ENCODE measurements at regions not wholly inside any gene's neighbourhood (a gene's known extent, or its start where the extent isn't known, plus 50 kb on each side); places are given as distances from the start of the nearest gene placed in this dataset.

GRCh38 chr7:46233585-46234329, 312.7 kb upstream of the IGFBP3 start:
- DNase-seq (ENCODE audit: low spot score) = no peak

GRCh38 chr7:46230990-46231305, 309.9 kb upstream of the IGFBP3 start:
- no peak for DNase-seq (ENCODE audit: low spot score)

GRCh38 chr7:46230298-46230989, 309.4 kb upstream of the IGFBP3 start:
- no peak for DNase-seq (ENCODE audit: low spot score)

GRCh38 chr7:46229409-46229808, 308.3 kb upstream of the IGFBP3 start:
- no peak for DNase-seq (ENCODE audit: low spot score)

DNA sequence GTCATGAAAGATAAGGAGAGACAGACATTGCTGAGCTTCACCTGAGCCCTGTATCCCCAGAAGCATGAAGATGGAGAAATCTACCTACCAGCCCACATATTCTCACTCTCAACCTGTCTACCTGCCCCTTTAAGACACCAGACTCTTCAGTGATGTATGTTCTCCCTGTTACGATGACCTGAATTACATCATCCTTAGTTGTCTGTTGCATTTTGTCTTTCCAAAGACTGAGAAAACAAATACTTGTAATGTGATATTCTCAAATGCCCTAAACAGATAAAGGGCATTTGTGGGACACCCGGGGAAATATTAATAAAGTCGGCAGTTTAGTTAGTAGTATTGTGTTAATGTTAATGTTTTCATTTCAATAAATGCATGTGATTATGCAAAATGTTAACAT, 305.8 kb upstream of the IGFBP3 start:
- DNase-seq (ENCODE audit: low spot score) = no peak

DNA sequence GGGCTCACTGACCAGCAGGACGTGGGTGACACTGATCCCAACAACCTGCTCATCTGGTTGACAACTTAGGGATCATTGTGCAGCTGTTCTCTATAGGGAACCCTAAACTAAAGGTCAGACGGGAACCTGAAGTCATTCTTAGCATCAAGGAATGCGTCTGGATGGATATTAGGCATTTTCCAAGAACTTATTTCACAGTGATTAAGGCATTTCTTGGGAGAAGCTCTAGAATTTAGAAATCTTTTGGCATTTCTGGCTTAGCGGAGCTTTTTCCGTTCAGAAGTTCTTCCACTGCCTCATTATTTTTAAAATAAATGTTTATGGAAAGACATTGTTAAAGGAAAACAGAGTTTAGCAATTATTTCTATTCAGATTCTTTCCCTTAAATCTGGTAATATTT, 303.3 kb upstream of the IGFBP3 start:
- DNase-seq (ENCODE audit: low spot score) = no peak

DNA sequence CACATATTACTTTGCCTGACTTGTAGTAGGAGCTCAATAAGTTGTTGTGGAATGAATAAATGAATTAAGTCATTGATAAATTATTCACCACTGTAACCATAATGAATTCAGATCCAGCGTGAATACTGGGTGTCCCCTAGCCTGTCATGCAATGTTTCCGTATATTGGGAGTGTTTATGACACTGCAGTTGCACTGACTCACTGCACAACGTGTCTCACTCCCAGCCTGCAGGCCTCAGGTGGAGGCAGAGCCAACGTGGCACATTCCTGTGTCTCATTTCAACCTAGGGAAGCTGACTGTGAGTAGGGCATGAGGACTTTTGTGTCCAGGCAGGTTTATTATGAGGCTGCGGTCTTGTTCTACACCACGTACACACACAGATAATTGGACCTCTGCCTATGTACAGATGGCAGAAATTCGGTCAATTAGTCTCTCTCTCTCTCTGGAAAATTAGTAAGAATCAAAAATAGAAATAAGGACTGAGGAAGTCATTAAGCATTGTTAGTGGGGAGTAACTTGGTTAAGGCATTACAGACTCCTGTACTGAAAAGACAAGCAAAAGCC, 299.1 kb upstream of the IGFBP3 start:
- no peak for DNase-seq (ENCODE audit: low spot score)

DNA sequence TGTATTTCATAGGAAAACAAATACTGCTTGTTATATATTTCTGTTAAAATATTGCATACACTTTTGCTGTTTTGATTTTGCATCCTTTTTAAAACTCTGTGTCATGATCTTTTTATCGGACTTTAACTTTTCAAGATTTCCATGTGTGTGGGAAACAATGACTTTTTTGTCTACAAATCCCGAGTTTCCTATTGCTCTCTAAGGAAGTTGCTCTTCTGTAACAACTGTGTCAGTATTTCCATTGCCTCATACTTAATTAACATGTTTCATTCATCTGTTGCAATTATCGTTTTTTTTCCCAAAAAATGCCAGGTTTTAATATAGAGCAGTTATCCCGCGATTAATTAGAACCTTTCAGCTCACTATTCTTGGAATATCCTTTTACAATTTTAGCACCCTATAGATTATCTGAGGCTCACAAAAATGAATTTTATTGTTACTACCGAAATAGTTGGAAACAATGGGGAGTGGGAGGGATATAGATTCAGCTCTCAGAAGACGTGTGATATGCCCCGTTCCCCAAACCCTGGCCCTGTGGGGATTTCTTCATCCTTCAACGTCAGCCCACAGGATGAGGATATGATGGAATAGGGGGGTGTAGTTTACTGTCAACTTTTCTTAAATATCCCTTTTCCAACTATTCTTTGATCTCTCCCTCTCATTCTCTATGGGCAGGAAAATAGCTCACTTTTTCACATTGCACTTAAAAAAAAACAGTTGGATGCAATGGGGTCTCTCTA, 297.6 kb upstream of the IGFBP3 start:
- DNase-seq (ENCODE audit: low spot score) = no peak

DNA sequence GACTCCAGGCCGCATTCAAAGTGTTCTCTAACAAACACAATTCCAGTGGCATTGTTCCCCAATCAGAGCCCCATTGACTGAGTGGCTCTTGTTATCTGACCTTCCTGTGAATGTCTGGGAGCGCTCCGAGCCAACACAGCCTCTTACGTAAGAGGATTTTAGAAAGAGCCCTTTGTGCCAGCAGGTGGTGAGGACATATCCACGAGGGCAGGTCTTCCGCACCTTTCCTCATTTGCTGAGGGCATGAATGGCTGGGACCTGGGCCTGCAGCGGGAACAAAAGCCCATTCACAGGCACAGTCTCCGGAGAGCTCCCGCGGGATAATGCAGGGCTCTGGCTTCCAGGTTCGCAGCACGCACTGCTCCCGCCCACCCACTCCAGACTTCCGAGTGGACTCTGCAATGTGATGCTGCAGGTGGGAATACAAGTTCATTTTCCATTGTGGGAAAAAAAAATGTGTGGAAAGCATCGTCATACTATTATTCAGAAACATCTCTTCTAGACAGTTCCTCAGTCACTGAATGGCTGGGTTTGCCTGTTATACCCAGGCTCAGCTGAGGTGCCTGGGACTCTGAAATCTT, 295.0 kb upstream of the IGFBP3 start:
- no peak for DNase-seq (ENCODE audit: low spot score)

- no peak for DNase-seq (ENCODE audit: low spot score)
These were observed 293.5 kb upstream of the IGFBP3 start for GRCh38 chr7:46214526-46214925.

- no peak for DNase-seq (ENCODE audit: low spot score)
These were observed 292.1 kb upstream of the IGFBP3 start for GRCh38 chr7:46213154-46213537.

DNA sequence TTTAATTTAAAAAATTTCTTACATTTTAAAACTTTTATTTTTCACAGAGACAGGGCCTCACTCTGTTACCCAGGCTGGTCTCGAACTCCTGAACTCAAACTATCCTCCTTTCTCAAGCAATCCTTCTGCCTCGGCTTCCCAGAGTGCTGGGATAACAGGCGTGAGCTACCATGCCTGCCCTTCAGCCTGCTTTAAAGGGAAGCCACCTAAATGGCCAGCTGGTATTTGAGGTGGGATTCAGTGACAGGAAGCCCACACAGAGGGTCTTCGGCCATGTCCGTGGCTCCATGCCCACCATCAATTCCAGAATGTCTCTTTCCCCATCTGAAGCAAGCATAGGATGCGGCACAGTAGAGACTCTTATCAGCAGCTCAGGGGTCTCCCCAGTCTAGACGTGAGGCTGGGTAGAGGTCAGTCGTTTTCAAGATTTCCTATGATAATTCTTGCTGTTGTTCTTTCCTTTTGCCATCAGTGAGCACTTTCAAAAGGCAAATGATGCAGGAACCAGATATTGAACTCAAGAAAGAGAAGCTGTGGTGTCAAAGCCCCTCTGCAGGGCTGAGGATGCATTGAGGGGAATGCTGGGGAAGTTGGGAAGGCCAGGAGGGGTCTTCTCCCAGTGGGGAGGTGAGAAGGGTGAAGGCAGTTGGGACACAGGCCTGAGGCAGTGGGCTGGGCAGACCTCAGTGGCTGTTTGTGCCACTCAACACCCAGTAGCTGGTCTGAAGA, 291.5 kb upstream of the IGFBP3 start:
- no peak for DNase-seq (ENCODE audit: low spot score)

DNA sequence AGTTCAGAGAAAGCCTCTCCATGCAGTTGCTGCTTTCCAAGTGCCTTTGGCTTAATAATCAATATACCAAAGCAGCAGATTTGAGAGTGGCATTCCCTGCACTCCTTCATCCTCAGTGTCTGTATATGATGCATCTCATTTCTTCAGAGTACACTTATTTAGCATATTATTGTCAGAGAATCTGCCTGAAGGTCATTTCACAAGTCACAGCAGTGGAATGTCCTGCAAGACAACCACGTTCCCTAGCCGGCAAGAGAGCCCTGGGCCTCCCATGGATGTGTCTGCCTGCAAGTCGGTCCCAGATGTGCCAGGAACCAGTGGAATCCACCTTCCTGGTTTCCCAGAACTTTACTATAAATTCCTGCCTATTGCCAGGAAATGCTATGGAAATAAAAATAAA, 289.4 kb upstream of the IGFBP3 start:
- DNase-seq (ENCODE audit: low spot score) = no peak

DNA sequence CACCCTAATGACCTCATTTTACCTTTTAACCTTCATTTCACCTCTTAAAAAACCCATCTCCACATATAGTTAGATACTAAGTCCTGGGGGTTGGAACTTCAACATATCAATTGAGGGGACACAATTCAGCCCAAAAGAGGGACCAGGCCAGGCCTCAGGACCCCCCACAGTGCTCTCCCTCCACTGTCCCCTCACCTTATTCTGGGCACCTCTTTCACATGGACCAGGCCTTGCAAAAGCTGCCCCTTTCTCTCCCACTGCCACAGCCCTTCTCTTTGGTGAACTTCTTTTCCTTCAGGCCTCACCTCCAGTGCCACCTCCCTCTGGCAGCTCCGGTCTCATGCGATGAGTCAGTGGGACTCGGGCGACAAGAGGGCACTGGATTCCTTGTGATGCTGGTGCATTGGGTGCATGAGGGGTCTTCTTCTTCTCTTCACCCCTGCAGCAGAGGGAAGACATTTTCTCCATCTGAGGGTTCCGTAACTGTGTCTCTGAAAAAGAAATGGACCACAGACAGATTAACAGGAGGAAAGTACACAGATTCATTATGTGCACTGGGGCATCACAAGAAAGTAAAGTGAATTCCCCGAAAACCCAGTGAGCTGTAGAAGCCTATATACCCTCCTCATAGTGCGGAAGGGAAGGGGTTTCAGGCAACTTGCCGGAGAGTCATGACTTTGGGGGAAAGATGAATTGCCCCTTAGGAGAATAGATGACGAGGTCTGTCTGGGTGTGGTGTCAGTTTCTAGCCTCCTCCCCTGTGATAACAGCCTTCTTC, 288.7 kb upstream of the IGFBP3 start:
- no peak for DNase-seq (ENCODE audit: low spot score)

DNA sequence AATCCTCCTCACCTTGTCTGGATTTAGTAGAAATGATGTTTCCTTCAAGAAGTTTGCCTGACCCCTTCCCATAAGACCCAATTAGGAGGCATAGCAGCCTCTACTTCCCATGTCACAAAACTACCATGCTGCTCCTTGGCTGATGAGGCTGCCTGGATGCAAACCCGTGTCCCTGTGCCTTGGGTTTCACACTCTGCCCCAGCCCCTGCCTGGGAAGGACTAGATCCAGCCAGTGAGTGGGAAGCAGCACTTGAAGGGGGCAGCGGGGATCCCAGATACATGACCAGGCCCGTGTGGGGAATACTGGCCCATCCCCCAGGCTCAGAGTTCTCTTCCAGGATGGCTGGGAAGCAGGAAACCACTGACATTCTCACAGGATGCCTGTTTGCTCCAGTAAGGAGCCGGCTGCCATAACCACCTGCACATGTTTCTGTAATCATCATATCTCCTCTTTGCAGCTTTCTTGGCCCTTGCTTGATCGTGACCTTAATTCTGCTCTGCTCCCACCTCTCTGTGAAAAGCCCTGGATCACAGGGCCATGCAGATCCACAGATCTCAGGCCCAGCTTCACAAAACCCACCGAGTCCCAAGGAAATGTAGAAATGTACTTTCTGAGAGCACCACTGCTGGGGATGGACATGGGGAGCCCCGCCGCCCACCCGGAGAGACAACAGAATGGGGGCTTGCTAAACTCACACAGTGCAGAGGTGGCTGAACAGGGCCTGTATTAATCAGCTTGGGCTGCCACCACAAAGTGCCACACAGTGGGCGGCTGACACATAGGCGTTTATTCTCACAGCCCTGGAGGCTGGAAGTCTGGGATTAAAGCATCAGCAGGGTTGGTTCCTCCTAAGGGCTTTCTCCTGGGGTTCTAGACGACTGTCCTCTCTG, 287.8 kb upstream of the IGFBP3 start:
- DNase-seq (ENCODE audit: low spot score) = no peak

DNA sequence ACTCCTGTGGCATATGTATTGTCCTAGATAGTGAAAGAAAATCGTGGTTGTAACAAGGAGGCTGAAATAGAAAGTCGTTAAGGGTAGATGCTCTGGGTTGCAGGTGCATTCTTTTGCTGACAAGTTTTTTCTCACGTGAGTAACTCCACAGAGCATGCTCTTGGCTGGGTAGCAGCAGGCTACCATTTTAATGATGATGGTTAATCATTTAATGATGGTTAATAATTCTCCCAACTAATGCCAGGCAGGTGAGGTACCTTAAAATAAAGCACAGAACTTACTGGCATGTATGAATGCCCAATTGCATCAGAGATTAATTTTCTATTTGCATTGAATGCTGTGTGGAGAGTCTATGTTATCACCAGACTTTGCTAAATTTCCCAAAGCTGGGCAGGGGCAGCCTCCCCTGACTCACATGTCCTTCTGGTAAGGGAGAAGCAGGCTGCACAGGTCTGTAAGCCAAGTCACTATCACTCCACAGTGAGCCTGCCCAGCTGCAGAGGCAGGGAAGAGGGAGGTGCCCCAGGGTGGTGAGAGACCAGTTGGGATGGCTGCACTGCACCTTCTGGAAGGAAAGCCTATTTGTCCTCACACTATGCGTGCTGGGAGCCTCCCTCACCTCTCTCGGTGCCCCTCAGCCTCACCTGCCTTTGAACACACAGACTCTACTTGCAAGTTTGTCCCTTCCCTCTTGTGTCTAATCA, 287.0 kb upstream of the IGFBP3 start:
- DNase-seq (ENCODE audit: low spot score) = no peak

- no peak for DNase-seq (ENCODE audit: low spot score)
These were observed 285.5 kb upstream of the IGFBP3 start for GRCh38 chr7:46206476-46207060.

GRCh38 chr7:46205478-46205877, 284.4 kb upstream of the IGFBP3 start:
- no peak for DNase-seq (ENCODE audit: low spot score)

DNA sequence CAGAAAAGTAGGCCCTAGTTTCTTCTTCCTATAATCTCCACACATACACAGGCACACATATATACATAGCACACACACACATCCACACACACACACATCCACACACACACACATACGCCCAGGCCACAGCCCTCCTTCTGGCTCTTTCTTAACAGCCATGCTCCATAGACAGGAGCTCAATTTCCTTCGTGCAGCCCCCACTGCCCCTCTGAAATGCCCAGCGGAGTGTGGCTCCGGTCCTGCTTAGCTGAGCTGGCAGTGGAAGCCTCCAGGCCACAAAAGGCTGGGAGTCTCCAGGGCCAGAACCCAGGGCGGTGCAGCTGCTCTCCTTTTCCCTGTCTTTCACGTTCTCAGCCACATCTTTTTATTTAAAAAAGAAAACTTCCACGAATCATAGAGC, 282.9 kb upstream of the IGFBP3 start:
- no peak for DNase-seq (ENCODE audit: low spot score)
